ENCODE measurements at regions not wholly inside any gene's neighbourhood (a gene's known extent, or its start where the extent isn't known, plus 50 kb on each side); places are given as distances from the start of the nearest gene placed in this dataset.

GRCh38 chr5:89269721-89270120 lies 386.7 kb upstream of the MEF2C start:
- BruUV-seq (replicated peaks): no TSS peak
- intact Hi-C loops (cut with micrococcal nuclease; ENCODE audit: unreplicated experiment): no loop called here

GRCh38 chr5:89268460-89268859 lies 385.5 kb upstream of the MEF2C start:
- no peak overlapping the region for H3K4me2 ChIP-seq (ENCODE audit: low read length)
- H4K20me1 ChIP-seq (ENCODE audit: insufficient read depth, low read length): no peaks in the 10 kb centered on the region
- DNase-seq (ENCODE audit: low spot score): no peak
- TF ChIP-seq EZH2phosphoT487 (IDR thresholded peaks at IDR 0.05; ENCODE audit: borderline replicate concordance, low read depth, low read length): no peak
- no peak for TF ChIP-seq CTCF (conservative IDR thresholded peaks at IDR 0.05; ENCODE audit: low read length)
- BruUV-seq (replicated peaks): no TSS peak
- no peak overlapping the region for H3K27ac ChIP-seq (ENCODE audit: low read depth, low read length, poor library complexity, severe bottlenecking)
- no peaks in the 10 kb centered on the region for H3K9me3 ChIP-seq (ENCODE audit: low read length)
- no peaks in the 10 kb centered on the region for H3K36me3 ChIP-seq (ENCODE audit: insufficient read depth, low read length)
- H3K79me2 ChIP-seq (ENCODE audit: insufficient read depth, low read depth, low read length): no peaks in the 10 kb centered on the region
- intact Hi-C loops (cut with micrococcal nuclease; ENCODE audit: unreplicated experiment): no loop called here
- no peak overlapping the region for H2AFZ ChIP-seq (ENCODE audit: low read length)
- ChIA-PET POLR2A (no interaction called here), CTCF (ENCODE audit: unreplicated experiment) (no interaction called here)
- no peaks in the 10 kb centered on the region for H3K9me2 ChIP-seq (ENCODE audit: insufficient read depth, low read length)
- no peak overlapping the region for H3K4me3 ChIP-seq (ENCODE audit: low read depth, low read length, poor library complexity, severe bottlenecking)
- no peaks in the 10 kb centered on the region for H3K4me1 ChIP-seq (ENCODE audit: insufficient read depth, low read length, poor library complexity, severe bottlenecking)

More at GRCh38 chr5:89269721-89270120, 386.7 kb upstream of the MEF2C start:
- H3K27ac ChIP-seq (ENCODE audit: low read depth, low read length, poor library complexity, severe bottlenecking): no peak overlapping the region
- H2AFZ ChIP-seq (ENCODE audit: low read length): no peak overlapping the region
- H3K9me2 ChIP-seq (ENCODE audit: insufficient read depth, low read length): no peaks in the 10 kb centered on the region
- DNase-seq (ENCODE audit: low spot score): no peak
- no peaks in the 10 kb centered on the region for H3K4me1 ChIP-seq (ENCODE audit: insufficient read depth, low read length, poor library complexity, severe bottlenecking)
- no peaks in the 10 kb centered on the region for H3K9me3 ChIP-seq (ENCODE audit: low read length)
- H3K79me2 ChIP-seq (ENCODE audit: insufficient read depth, low read depth, low read length): no peaks in the 10 kb centered on the region
- H3K36me3 ChIP-seq (ENCODE audit: insufficient read depth, low read length): no peaks in the 10 kb centered on the region
- POLR2A ChIA-PET: no interaction called here
- H4K20me1 ChIP-seq (ENCODE audit: insufficient read depth, low read length): no peaks in the 10 kb centered on the region
- TF ChIP-seq CTCF (conservative IDR thresholded peaks at IDR 0.05; ENCODE audit: low read length) (no peak), EZH2phosphoT487 (IDR thresholded peaks at IDR 0.05; ENCODE audit: borderline replicate concordance, low read depth, low read length) (no peak)
- CTCF ChIA-PET (ENCODE audit: unreplicated experiment): no interaction called here
- H3K4me2 ChIP-seq (ENCODE audit: low read length): no peak overlapping the region
- no peak overlapping the region for H3K4me3 ChIP-seq (ENCODE audit: low read depth, low read length, poor library complexity, severe bottlenecking)

DNA sequence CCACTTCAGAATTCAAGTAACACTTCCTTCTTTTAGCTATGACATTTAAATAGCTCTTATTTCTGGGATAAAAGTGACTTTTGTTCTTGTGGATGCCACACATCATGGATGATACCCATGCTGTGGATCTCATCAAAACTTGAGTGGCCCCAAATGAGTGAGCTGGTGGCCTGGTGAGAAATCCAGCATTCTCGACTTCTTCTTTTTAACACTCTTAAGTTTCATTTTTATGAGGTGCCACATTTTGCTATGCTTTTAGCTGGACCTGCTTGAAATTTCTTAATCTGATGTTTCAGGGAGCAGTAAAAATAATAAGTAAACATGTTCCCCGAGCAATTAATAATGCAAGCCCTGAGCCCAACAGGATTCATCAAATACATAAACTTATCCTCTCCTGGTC lies 384.8 kb upstream of the MEF2C start:
- no peak for TF ChIP-seq CTCF (conservative IDR thresholded peaks at IDR 0.05; ENCODE audit: low read length)
- no peak for TF ChIP-seq EZH2phosphoT487 (IDR thresholded peaks at IDR 0.05; ENCODE audit: borderline replicate concordance, low read depth, low read length)
- Histone ChIP-seq H3K4me3 (ENCODE audit: low read depth, low read length, poor library complexity, severe bottlenecking) (no peak overlapping the region), H3K36me3 (ENCODE audit: insufficient read depth, low read length) (no peaks in the 10 kb centered on the region), H3K4me1 (ENCODE audit: insufficient read depth, low read length, poor library complexity, severe bottlenecking) (no peaks in the 10 kb centered on the region), H4K20me1 (ENCODE audit: insufficient read depth, low read length) (no peaks in the 10 kb centered on the region), H3K4me2 (ENCODE audit: low read length) (no peak overlapping the region; the same call in 1 of the 2 replicates), H3K9me3 (ENCODE audit: low read length) (no peaks in the 10 kb centered on the region), H3K27ac (ENCODE audit: low read depth, low read length, poor library complexity, severe bottlenecking) (no peak overlapping the region), H3K79me2 (ENCODE audit: insufficient read depth, low read depth, low read length) (no peaks in the 10 kb centered on the region), H3K9me2 (ENCODE audit: insufficient read depth, low read length) (no peaks in the 10 kb centered on the region), H2AFZ (ENCODE audit: low read length) (no peak overlapping the region)
- intact Hi-C loops (cut with micrococcal nuclease; ENCODE audit: unreplicated experiment): no loop called here
- CTCF ChIA-PET (ENCODE audit: unreplicated experiment): no interaction called here
- no TSS peak for BruUV-seq (replicated peaks)
- DNase-seq (ENCODE audit: low spot score): no peak
- POLR2A ChIA-PET: no interaction called here

Measured in OCI-LY7 (cell line).